ENCODE measurements at regions not wholly inside any gene's neighbourhood (a gene's known extent, or its start where the extent isn't known, plus 50 kb on each side); places are given as distances from the start of the nearest gene placed in this dataset.

- DNase-seq (ENCODE audit: low spot score) = no peak
These were observed 1139.7 kb downstream of the PCDH18 start for GRCh38 chr4:136392576-136392975.

GRCh38 chr4:136390824-136391223 lies 1141.5 kb downstream of the PCDH18 start:
- DNase-seq (ENCODE audit: low spot score) = no peak

DNA sequence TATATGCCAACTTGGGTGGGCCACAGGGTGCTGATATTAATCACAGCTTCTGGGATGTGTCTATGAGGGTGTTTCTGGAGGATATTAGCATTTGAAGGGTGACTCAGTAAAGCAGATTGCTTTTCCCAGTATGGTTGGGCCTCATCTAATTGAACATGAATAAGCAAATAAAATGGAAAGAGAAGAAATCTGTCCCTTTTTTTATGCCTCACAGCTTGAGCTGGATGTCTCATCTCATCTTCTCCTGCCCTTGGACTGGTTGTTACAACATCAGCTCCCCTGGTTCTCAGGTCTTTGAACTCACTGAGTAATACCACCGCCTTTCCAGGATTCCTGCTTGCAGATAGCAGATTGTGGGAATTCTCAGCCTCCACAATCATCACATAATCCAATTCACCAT lies 1149.2 kb downstream of the PCDH18 start:
- DNase-seq (ENCODE audit: low spot score) = no peak

DNA sequence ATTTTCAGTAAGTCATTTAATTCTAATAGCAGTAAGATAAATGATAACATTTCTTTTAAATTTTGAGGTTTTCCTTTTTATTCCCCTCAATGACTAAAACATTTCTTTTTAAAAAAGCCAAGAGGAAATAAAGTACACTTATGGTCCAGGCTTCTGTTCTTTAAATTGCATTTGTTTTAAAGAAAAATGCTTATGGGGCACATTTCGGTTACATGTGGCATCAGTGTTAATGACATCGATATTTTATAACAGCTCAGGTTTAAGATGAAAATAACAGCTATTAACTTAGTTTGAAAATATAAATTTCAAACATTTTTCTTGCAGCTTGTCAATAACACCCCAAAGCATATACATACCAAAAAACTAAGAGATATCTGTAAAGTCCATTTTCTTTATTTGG lies 1161.1 kb downstream of the PCDH18 start:
- DNase-seq (ENCODE audit: low spot score) = no peak

DNA sequence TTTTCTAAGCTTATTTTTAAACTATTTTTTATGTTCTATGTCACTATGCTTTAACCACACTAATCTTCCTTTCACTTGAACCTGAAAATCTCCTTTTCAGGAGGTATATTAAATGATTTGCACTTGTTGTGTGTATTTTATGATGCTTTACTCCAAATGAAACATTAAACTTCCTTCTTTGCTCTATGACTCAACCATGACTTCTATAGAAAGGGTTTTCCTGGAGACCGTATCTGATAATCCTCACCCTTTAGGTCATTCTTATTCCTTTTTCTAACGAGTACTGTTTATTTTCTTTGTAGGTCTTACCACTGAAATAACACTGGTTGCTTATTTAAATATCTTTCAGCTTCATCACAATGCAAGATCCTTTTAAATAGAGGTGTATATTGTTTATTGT lies 1163.2 kb downstream of the PCDH18 start:
- no peak for DNase-seq (ENCODE audit: low spot score)

DNA sequence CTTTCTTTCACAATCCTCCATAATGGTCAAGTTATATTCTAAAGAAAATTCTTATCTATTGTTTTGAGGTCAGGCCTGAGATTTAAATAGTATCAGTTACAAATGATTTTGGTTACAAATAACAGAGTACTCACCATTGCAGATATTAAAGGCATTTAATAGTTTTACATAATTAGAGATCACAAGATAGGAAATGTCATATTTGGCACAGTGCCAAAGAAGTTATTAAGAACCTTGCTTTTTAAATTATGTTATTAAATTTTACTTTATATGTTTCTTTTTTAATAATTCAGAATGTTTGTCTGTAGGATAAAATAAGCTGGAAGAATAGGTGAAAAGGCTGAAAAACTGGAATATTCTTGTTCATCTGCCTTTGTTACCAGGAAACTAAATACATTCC lies 1174.7 kb downstream of the PCDH18 start:
- no peak for DNase-seq (ENCODE audit: low spot score)

DNA sequence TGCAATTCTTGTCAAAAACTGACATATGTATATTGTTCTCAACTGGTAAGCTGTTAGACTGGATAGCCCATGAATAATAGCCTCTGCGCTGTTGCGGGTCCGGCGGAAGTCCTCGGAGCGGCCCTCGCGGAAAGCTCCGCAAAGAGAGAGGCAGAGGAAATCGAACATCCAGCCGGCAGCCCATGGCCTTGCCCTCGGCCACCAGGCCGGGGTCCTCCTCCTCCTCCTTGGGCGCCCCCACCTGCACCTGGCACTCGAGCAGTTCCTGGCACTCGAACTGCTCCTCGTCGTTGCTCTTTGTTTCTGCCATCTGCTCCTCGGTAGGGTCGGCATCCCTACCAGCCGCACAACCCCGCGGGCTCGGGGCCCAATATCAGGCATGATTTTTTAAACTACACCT lies 1176.3 kb downstream of the PCDH18 start:
- no peak for DNase-seq (ENCODE audit: low spot score)

GRCh38 chr4:136343340-136343739 lies 1189.0 kb downstream of the PCDH18 start:
- DNase-seq (ENCODE audit: low spot score) = no peak

DNA sequence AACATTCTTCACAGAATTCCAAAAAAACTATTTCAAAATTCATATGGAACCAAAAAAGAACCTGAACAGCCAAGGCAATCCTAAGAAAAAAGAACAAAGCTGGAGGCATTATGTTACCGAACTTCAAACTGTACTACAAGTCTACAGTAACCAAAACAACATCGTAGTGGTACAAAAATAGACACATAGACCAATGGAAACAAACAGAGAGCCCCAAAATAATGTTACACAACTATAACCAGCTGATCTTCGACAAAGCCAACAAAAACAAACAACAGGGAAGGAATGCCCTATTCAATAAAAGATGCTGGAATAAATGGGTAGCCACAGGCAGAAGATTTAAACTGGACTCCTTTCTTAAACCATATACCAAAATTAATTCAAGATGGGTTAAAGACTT lies 1189.6 kb downstream of the PCDH18 start:
- no peak for DNase-seq (ENCODE audit: low spot score)

DNA sequence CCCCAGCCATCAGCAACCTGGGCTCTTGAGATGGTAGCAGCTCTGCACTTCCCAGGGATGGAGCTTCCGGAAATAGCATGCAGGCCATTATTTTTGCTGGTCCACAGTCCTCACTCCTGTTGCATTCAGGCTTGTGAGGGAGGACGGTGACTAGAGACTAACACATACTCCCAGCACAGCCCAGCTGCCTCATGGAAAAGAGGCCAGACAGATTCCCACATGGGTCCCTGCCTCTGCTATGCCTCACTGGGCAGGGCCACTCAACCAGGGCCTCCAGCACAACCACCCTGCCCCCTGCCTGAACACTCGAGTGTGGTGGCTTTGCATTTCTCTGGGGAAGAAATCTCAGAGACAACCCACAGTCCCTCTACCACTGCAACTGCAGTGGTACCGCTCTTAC lies 1195.1 kb downstream of the PCDH18 start:
- no peak for DNase-seq (ENCODE audit: low spot score)

- no peak for DNase-seq (ENCODE audit: low spot score)
These were observed 1195.8 kb downstream of the PCDH18 start for GRCh38 chr4:136336479-136336878.

GRCh38 chr4:136329042-136329662 lies 1203.1 kb downstream of the PCDH18 start:
- DNase-seq (ENCODE audit: low spot score) = no peak

- no peak for DNase-seq (ENCODE audit: low spot score)
These were observed 1204.2 kb downstream of the PCDH18 start for GRCh38 chr4:136328131-136328530.

DNA sequence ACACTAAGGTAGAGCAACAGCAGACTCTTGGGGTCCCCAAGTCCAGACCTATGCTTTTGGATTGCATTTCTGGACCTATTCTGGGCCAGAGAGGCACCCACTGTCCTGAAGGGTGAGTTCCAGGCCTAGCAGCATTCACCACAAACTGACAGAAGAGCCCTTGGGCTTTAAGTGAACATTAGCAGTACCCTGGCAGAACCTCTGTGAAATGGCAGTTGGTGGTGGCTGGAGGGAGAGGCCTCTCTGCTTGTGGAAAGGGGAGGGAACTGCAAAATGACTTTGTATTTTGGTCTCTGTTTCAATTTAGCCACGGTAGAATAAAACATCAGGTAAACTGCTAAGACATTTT lies 1211.9 kb downstream of the PCDH18 start:
- no peak for DNase-seq (ENCODE audit: low spot score)

DNA sequence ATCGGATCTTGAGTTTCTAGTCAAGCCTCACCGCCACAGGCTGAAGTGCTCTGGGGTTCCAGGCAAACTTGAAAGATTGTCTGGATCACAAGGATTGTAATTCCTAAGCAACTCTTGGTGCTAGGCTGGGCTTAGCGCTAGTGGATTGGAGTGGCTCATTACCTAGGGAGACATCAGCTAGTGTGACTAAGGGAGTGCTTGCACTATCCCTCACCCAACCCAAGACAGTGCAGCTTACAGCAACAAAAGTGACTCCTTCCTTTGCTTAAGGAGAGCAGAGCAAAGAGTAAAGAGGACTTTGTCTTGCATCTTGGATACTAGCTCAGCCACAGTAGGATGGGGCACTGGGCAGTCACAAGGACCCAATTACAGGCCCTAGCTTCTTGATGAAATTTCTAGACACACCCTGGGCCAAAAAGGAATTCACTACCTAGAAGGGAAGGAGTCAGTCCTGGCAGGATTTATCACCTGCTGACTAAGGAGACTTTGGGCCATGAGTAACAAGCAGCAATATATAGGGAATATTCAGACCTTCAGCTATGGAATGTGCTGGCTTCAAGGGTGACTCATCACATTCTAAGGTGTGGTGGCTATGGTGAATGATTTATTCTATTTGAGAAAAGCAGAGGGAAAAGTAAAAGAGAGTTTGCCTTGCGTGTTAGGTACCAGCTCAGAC lies 1212.4 kb downstream of the PCDH18 start:
- DNase-seq (ENCODE audit: low spot score) = no peak

- DNase-seq (ENCODE audit: low spot score) = no peak
These were observed 1215.3 kb downstream of the PCDH18 start for GRCh38 chr4:136316961-136317360.

DNA sequence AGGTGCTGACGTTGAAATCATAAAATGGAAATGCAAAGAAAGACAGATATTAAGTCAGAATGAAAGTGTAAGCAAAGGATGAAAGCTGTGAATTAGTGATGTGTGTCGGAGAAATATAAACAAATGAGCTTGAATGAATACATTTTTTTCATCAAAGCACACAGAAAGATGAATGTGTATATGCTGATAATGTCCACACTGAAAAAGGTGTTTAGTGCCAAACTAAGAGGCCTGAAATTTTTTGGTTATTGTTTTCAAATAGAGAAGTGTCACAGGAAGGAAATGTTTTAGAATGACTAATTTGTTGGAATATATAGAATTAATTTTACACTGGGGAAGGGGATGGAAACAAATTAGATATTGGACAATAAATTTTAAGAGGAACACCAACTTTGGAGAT lies 1217.6 kb downstream of the PCDH18 start:
- DNase-seq (ENCODE audit: low spot score) = no peak

- no peak for DNase-seq (ENCODE audit: low spot score)
These were observed 1220.5 kb downstream of the PCDH18 start for GRCh38 chr4:136311774-136312173.

DNA sequence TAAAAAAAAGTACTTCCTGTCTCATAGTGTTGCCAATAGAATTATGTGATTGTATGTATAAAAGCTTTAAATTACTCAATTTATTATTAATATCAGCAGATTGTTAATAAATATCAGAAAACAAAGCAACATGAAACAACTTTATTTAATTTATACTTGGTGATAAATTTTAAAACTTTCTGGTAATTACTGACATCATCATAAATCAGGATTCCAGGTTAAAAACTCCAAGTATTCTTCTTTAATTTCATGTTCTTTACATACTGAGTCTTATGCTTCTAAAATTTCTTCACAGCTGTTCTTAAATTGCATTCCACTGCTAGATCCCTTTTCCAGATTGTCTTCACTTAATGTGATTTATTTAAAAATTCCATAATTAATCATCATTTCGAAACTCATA lies 1224.5 kb downstream of the PCDH18 start:
- no peak for DNase-seq (ENCODE audit: low spot score)

DNA sequence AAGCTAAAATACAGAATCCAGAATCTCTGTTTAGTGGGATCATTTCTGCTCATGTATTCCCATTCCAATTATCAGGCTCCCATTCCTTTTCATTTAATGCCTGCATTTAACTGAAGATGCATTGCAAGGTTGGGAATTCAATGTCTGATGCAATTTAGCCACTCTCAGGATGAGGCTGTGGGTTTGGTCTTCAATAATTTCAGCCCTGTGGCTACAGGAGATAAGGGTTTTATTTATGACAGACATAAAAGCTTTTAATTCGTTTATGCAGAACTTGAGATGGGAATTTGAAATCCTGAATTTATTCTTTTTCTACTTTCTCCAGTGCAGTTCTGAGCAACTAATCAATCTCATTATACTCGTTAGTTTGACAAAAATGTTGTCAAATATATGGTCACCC lies 1225.9 kb downstream of the PCDH18 start:
- DNase-seq (ENCODE audit: low spot score) = no peak

GRCh38 chr4:136302566-136302965 lies 1229.7 kb downstream of the PCDH18 start:
- no peak for DNase-seq (ENCODE audit: low spot score)

DNA sequence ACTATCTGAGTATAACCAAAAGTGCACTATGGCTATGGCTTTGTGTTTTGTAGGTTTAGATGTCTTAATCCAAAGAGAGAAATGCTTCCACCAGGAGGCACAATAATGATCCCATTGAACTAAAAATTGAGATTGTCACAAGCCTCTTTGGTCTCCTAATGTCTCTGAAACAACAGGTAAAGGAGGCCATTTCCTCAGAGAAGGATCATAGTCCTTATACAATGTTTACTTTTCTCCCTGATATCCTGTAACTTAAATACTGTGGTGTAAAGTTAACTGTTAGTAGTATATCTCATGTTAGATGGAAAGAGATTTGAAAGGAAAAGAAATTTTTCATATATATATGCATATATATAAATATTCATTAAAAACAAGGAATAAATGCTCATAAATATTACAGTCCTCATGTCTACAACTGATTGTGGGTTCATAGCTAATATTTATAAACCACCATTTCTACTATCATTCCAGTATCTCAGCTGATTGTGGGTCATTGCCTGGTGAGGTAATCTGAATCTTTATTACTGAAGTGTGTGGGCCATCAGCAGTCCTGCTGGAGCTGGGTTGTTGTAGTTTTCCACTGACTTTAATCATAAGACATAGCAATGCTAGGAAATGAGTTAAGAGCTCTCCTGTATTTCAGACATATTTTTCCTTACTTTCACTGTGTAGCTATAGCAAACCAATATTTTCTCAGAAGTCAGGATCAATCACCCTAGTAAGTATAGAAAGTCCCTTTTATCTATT lies 1230.4 kb downstream of the PCDH18 start:
- DNase-seq (ENCODE audit: low spot score) = no peak

- no peak for DNase-seq (ENCODE audit: low spot score)
These were observed 1248.3 kb downstream of the PCDH18 start for GRCh38 chr4:136283977-136284376.

- no peak for DNase-seq (ENCODE audit: low spot score)
These were observed 1250.4 kb downstream of the PCDH18 start for GRCh38 chr4:136281889-136282288.
